NCI-H2029 (cell line): ENCODE measurements at regions not wholly inside any gene's neighbourhood (a gene's known extent, or its start where the extent isn't known, plus 50 kb on each side); places are given as distances from the start of the nearest gene placed in this dataset.

Experiments
- DNase-seq: peaks from one replicate; lab custom pipeline; 2025; lab: John Stamatoyannopoulos, UW

GRCh38 chr3:88573472-88573871 is 423.7 kb downstream of the C3orf38 start:
- no peak for DNase-seq

GRCh38 chr3:88574146-88574545 is 424.4 kb downstream of the C3orf38 start:
- DNase-seq: no peak

- no peak for DNase-seq
Measured at GRCh38 chr3:88584451-88584850, 434.7 kb downstream of the C3orf38 start.

DNA sequence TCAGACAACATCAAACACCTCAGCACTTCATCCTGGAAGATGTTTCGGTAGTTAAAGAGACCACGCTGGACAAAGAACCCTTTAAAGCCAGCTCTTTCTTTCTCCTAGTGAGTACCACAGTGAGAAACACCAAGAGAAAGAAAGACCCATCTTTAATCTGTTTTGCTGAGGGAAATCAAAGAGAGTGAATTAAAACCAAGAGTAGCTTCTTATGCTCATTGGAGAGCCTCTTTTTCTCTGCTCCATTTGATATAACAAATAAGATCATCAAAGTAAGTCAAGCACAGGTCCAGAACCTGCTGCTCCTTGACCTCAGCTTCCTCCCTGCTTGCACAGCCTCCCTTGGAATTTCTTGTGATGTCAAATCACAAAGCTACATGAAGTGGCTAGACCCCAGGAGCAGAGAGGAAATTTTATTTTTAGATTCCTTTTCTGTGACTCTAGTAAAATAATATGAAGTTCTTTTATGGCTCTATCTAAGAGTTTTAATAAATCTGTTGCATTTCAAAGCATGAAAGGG is 436.4 kb downstream of the C3orf38 start:
- no peak for DNase-seq

DNA sequence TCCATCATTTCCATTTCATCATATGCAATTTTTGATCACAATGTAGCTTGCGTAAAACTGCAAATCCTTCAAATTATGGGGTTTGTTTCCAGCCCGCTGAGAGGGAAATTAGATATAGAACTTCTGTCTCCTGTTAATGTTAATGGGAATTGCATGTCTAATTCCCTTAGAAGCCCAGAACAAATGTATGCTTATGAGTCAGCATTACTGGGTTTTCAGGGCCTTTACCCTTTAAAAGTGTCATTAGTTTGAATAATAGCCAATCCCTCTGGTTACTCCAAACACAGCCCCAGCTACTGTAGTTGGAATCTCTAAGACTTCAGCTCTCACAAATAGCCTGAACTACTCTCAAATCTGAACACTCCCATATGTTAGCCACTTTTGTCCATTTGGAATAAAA is 439.4 kb downstream of the C3orf38 start:
- DNase-seq: no peak

DNA sequence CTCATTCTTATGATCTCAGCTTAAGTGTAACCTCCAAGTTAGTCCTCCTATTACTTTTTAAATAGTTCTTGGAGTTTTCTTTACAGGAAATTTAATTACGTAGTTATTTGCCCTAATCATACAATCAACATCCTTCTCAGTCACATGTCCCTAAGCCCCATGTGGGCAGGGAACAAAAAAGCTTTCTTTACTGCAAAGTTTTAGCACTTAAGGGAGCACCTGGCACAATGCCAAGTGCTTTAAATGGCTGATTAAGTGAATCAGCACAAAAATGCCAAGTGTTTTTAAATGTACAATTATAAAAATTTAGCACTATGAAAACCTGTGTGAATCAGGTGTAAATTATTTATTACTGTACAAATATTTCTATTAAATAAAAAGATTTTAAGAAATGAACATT is 445.3 kb downstream of the C3orf38 start:
- DNase-seq: no peak

DNA sequence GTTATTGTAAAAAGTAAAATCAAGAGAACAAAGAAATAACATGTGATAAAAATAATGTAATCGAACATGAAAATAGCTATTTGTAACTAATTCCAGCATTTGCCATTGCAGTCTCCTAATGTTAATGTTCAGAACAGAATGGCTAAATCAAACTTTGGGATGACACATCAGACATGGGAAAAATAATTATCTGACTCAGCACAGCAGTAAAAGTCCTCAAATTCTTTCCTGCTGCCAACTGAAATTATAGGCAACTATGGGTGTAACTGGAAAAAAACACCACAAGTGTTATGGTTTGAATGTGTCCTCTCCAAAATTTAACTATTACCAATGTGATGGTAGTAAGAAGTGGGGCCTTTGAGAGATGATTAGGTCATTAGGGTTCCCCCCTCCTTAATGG is 446.7 kb downstream of the C3orf38 start:
- DNase-seq: no peak

DNA sequence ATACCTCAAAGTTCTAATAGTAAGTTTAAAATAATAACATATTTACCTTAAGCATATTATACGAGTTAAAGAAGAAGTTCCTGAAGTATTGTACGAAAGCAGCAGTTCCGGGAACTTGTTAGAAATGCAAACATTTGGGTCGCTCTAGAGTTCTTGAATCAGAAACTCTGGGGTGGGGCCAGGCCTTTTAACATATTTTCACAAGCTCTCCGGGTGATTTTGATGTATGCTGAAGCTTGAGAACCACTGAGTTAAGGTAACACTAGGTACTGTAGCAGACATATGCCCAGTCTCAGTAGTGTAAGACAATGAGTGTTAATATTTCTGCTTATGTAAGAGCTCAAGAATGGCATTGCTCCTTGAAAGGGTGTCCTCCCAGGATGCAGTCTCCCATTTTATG is 461.1 kb downstream of the C3orf38 start:
- no peak for DNase-seq

GRCh38 chr3:88611826-88612326 is 462.1 kb downstream of the C3orf38 start:
- no peak for DNase-seq

GRCh38 chr3:88616413-88616812 is 466.7 kb downstream of the C3orf38 start:
- no peak for DNase-seq

- no peak for DNase-seq
Measured at GRCh38 chr3:88617283-88617682, 467.5 kb downstream of the C3orf38 start.

- no peak for DNase-seq
Measured at GRCh38 chr3:88618021-88618645, 468.4 kb downstream of the C3orf38 start.

GRCh38 chr3:88621586-88621985 is 471.8 kb downstream of the C3orf38 start:
- DNase-seq: no peak

GRCh38 chr3:88623709-88624108 is 473.9 kb downstream of the C3orf38 start:
- DNase-seq: no peak

DNA sequence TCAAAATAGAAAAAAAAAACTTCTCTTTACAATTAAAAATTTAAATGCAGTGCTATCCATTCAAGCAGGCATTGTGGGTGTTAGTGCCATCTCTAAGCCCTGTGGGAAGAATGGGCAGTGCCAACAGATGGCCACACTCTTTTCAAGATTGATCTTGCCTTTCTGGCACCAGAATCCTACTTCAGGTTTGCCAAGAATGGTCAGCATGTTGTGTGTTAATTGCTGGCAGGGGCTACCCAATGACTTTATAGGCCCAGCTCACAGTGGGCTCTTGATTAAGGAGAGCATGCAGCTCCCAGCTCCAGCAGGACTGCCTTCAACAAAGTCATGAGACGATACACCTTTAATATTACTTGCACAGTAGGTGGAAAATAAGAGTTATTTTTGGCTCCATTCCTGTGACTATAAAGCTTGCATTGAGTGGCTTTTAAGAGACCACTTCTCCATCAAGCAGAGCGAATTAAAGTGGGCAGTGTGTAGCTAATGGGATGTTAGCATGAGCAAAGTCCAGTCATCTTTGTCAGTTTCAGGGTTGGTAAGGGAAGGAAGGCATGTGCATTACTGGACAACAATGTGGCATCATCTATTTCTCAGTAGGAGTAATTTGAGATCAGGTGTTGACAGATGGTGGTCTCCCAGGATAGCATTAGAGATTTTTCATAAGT is 476.8 kb downstream of the C3orf38 start:
- no peak for DNase-seq

GRCh38 chr3:88628901-88629300 is 478.5 kb upstream of the EPHA3 start:
- no peak for DNase-seq

DNA sequence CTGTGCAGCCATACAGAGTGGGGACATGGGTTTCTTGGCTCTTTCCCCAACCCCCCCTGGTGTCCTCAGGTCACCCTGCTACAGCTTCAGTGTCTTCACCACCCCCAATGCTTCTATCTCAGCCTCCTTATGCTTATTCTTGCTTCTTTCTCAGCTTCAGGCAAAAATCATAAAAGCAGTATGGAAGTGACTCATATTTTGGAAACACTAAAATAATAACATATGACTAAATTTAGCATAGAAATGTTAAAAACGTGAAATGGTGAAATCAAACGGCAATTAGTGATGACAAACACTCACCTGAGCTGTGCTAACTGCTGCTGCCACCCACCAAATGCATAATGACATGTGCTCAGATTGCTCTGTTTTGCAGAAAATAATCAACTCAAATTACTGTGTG is 475.2 kb upstream of the EPHA3 start:
- DNase-seq: no peak

- no peak for DNase-seq
Measured at GRCh38 chr3:88640581-88640980, 466.8 kb upstream of the EPHA3 start.

GRCh38 chr3:88641033-88641604 is 466.3 kb upstream of the EPHA3 start:
- DNase-seq: no peak

DNA sequence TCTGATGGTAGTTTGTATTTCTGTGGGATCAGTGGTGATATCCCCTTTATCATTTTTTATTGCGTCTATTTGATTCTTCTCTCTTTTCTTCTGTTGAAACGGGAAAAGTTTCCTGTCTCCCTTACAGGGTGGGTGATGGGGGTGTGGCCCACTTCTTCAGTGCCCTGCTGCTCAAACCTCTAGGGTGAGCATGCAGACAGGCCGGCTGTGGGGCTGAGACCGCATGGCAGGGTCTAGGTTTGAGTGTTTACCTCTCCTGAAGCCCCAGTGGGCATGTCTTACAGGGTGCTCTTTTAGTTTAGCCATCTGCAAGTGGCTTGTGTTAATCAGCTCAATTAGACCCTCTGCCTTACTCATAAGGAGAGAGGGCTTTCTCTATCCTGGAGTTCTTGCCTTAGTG is 450.0 kb upstream of the EPHA3 start:
- no peak for DNase-seq

GRCh38 chr3:88661433-88661824 is 446.0 kb upstream of the EPHA3 start:
- no peak for DNase-seq

- DNase-seq: no peak
Measured at GRCh38 chr3:88668180-88668579, 439.2 kb upstream of the EPHA3 start.

DNA sequence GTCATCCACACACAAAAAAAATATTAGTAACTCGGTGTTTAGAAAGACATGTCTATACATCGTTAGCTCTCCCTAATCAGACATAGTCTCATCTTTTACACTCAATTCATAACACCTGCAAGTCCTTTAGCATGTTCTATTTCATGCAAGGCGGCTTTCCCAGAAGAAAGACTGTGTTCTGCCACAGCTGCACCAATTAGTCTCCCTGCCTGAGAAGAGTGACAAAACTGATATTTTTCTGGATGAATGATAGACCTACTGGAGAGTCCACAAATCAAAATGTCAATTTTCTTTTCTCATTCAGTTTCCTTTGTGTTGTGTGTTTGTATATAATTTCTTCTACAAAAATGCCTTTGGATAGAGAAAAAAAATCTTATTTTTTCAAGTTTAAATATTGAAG is 435.8 kb upstream of the EPHA3 start:
- DNase-seq: no peak
